Dermis blood vessel endothelial cell (primary cell): ENCODE measurements at regions not wholly inside any gene's neighbourhood (a gene's known extent, or its start where the extent isn't known, plus 50 kb on each side); places are given as distances from the start of the nearest gene placed in this dataset.
"Not testable (repeated sequence)": the region's sequence is repeated elsewhere in the genome, so short reads cannot be mapped to it uniquely, and the experiment has no call there.

ENCODE experiments used
- DNase-seq: peaks from one replicate; pipeline ENCODE4 v3.0.0; 2010

DNA sequence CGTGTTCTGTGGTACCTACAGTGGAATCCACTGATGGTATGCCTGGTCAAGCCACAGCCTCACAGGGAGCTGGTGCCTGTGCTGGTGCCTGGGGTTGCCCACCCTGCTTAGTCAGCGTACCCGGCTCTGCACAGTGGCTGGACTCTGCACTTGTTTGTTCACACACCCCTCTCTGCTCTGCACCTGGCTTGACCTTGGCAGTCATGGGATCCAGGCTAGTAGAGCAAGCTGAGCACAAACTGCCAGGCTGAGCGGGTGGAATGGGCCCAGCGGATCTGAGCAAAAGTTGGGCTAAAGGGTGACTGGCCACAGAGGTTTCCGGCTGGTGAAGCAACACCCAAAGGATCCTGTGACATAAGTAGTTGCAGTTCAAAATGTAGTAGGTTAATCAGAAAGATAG, 163.5 kb downstream of the CDH19 start:
- no peak for DNase-seq

DNA sequence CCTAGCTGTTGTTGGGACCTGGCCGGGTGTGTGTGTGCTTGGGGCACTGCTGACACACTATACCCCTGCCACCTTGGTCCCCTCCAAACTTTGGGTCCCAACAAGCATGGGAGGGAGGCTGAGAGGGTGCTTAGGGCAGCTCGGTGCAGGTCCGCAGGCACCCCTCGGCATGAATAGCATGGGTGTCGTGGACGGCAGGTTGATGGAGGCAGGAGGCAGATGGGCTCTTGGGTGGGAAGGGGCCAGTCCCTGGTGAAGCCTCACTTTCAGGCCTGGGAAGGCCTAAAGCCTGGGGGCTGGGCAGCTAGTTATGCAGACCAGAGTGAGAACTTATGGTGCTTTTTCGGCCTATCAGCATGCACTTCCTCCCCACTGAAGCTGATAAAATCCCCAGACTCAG, 164.2 kb downstream of the CDH19 start:
- DNase-seq: no peak

DNA sequence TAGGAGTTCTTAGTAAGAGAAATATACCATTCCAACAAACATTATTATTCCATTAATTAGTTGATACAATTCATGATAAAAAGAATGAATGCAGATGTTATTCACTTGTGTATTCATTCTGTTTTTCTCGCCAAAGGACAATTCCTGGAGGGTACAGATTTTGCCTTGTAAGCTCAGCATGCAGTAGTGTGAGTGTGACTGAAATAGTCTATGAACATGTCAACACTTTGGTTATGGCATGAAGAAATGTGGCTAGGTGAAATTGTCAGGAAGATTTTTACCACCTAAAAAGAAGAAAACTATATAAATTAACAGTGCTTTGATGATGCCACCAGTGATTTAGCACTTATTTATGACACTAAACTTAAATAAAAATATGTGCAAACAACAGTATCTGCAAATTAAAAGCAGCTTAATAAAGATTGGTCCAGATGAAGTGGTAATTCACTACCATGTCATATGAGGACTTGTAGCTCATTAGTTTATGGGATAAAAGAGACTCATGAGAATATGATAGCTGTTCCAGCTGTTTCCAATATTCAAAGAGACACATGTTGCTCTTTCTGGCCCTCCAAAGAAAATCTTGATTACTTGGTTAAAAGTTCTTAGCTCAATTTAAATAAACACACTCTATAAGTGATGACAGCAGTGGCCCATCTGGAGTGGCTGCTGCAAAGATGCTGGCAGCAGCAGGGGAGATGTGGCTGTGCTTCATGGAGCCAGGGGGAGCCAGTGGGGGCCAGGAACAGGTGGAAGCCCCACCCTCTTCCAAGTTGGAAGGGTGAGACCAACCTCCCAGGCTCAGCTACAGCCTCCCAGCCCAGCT, 165.0 kb downstream of the CDH19 start:
- DNase-seq: no peak

DNA sequence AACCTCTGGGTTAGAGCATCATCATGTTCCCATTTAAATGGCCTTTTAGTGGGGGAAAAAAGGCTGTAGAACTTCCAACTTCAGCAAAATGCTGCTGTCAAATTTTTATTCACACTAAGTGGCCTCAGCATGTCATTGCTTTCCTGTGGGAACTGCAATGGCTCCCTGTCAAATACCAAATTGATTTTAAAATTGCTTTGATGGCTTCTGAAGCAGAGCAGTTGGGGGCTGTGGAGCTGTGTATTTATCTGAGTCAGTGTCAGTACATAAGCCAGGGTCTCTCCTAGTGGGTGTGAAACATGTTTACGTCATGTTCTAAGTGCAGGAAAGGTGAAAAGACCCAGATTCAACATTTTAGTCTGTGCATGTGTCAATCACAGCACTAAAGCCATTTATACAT, 171.3 kb downstream of the CDH19 start:
- no peak for DNase-seq

DNA sequence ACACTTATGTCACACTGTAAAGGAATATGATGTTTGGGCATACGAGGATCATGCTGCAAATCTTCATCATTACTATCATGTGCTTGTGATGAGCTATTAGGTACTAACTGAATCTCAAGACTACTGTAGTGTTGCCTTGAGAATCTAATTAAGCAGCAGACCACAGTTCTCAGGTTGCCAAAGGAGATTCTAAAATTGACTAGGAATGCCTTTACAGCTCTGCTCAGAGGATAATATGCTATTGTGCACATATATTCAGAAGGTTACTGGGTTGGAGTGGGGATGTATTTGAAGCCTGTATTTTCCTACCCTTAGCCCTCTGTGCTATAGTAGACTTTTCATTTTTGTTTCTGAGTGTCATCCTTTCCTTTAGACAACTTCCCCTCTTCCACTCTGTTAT, 175.1 kb downstream of the CDH19 start:
- DNase-seq: no peak

DNA sequence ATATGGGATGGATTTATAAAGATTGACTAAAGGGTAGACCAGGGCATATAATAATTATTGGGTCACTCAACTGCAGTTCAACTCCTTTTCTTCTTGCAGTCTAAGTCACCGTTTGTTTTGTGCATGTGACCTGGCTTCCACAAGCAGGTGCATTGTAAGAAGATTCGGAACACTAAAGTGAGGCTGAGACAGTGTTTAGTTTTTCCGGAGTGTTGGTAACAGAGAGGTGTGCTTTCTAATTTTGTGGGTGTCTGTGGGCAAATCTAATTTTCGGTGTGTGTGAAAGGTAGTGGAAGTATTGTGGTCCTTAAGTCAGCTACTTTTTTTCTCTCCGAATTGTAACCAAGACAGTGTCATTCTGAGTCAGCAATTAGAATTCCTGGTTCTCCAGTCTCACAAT, 184.5 kb downstream of the CDH19 start:
- DNase-seq: no peak

DNA sequence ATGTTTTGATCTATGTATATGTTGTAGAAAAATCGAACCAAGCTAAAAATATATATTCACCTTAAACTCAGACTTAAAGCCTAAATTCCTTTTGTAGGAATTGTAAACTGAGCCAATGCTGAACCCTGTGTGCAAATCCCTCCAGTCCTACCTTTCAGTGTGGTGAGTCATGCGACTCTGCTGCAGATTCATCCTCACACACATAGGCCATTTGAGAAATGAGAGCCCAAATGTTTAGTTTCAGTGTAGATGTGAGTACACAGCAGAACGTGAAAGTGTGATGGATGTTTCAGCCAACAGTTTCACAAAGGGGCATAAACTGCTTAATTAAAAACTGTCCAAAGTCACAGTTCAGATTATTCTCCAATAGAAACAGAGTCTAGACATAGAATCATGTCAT, 193.2 kb downstream of the CDH19 start:
- no peak for DNase-seq

DNA sequence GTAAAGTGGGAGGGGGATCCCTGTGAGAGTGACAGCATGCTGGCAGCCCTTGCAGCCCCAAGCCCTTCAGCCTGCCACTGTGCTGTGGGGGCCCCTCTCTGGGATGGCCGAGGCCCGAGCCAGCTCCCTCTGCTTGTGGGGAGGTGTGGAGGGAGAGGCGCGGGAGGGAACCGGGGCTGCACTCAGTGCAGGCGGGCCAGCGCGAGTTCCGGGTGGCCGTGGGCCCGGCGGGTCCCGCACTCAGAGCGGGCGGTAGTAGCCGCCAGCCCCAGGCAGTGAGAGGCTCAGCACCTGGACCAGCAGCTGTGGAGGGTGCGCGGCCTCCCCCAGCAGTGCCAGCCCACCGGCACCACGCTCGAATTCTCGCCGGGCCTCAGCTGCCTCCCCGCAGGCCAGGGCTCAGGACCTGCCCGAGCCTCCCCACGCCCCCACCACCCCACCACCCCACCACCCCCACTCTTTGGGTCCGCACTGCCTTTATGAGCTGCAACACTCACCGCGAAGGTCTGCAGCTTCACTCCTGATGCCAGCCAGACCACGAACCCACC, 208.1 kb downstream of the CDH19 start:
- DNase-seq: no peak

DNA sequence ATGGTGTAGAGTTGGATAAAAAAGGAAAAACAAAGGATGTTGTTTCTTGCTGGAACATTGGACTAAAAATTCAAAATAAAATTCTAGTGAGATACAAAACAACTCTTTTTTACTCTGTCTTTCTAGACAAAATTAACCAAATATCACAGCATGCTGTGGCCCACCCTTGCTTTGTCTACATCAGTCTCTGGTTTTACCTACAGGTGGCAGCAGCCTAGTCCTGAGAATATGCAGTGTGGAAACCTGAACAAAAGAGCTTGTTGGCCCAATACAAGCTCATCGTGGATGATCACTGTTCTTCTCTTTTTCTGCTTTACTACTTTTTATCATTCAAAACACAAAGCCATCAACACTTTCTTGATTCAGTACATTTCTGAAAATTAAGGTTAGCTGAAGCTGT, 210.4 kb downstream of the CDH19 start:
- DNase-seq: no peak

DNA sequence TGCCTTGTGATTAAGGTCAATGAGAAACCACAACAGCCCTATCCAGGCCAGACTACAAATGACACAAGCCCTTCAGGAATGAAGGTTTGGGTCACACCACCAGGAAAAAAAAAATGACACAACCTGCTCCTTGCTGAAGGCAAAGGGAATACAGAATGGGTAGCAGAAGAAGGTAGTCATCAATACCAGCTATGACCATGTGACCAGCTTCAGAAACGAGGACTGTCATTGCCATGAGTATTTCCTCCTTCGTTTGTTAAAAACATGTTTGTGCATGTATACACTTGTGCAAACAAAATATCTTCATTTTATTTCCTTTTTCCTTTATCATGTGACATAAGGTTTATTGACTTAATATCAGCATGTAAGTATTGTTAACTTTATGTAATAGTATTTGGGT, 226.6 kb downstream of the CDH19 start:
- DNase-seq: no peak

DNA sequence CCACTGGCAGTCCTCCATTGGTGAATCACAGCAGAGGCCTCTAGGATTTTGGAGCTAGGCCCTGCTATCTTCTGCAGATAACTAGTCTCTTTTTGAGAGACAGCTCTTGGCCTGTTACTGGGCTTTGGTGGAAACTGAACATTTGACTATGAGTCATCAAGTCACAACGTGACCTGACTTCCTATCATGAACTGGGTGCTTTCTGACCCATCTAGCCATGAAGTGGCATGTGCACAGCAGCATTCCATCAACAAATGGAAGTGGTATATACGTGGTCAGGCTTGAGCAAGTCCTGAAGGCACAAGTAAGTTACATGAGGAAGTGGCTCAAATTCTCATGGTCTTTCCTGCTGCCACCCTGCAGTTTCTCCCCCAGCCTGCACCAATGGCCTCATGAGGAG, 228.5 kb downstream of the CDH19 start:
- not testable (repeated sequence) for DNase-seq

DNA sequence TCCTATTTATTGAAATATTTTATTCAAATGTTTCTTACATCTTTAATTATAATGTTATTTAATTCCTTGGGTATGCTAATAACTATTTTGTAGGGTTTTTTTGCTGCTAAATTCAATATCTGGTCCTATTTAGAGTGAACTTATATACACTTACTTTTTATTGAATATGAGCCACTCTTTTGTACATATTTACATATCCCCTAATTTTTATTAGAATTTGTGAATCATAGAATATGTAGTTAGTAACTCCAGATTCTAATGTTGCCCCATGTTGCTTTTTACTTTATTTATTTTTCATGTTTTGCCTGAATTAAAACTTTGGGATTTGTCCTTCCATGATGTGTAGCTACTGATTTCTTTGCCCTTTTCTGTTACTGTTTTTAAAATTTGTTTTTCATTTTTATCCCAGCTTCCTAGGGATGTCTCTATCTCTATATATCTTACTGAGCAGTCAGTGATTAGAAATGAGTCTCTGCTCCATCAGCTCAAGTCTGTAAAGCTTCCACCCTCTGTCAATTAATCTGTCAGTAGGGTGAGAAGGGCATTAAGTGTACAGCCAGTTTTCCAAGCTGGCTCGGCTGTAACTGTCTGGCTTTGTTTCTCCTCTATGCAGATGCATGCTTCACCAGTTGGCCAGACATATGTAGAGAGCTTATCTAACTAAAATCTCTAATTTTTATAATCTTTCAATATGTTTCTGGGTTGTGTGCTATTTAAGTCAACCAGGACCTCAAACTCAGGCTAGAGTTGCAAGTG, 256.9 kb downstream of the CDH19 start:
- DNase-seq: no peak

DNA sequence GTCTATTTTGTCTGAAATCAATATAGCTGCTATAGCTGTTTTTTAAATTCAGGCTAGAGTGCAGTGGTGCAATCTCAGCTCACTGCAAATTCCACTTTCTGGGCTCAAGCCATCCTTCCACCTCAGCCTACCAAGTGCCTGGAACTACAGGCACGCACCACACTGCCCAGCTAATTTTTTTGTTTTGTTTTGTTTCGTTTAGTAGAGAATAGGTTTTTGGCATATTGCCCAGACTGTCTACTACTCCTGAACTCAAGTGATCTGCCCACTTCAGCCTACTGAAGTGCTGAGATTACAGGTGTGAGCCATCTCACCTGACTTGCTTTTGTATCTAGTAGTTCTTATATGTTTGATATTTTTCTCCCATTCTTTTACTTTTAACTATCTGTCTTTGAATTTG, 259.7 kb downstream of the CDH19 start:
- DNase-seq: peak; percentile 0

DNA sequence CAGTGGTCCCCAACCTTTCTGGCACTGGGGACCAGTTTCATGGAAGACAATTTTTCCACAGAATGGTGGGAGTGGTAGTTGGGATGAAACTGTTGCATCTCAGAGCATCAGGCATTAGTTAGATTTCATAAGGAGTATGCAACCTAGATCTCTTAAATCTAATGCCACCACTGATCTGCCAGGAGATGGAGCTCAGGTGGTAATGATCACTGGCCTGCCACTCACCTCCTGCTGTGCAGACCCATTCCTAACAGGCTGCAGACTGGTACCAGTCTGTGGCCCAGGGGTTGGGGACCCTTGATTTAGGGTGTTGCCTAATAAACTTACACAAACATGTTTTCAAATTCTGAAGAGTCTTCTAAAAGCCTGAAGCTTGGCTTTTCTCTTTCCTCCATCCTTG, 261.3 kb downstream of the CDH19 start:
- DNase-seq: no peak

DNA sequence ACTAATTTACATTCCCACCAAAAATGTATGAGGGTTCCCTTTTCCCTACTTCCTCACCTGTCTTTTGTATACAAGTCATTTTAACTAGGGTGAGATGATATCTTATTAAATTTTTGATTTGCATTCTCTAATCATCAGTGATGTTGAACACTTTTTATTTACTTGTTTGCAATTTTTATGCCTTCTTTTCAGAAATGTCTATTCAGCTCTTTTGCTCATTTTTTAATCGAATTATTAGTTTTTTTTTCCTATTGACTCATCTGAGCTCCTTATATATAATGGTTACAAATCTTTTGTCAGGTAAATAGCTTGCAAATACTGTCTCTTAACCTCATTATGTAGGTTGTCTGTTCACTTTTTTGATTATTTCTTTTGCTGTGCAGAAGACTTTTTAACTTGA, 269.4 kb downstream of the CDH19 start:
- DNase-seq: no peak

DNA sequence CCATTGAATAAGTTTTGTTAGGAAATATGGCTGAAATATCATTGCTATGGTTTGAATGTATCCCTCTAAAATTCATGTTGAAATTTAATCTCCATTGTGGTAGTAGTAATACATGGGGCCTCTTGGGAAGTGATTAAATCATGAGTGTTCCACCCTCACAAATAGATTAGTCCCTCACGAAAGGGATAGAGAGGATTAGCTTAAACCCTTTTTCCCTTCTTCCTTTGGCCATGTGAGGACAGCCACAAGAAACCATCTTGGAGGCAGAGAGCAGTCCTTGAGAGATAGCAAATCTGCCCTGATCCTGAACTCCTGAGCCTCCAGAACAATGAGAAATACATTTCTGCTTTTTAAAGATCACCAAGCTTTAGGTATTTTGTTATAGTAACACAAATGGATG, 274.2 kb downstream of the CDH19 start:
- no peak for DNase-seq

DNA sequence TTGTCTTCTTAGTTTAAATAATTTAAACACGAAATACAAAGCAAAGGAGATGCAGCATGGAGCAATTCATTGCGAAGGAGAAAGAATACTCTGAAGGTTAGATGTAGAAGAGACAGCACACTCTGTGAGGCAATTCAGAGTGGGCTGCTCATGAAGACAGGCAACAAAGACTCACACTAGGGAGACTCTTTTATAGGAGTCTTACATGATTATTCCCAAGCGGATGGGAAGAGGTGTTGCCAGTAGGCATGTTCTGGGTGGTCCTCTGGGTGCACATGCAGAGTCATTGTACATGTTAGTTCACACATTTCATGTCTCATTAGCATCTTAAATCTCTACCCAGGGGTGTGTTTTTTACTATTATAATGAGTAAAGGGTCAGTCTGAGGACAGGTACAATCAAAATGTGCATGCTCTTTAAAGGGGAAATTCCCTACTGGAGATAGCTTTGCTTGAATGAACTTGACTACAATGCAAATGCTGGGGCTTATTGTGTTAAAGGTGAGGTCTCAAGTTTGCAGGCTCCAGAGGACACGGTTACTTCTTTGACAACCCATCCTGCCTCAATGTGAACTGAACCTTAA, 275.5 kb downstream of the CDH19 start:
- no peak for DNase-seq

DNA sequence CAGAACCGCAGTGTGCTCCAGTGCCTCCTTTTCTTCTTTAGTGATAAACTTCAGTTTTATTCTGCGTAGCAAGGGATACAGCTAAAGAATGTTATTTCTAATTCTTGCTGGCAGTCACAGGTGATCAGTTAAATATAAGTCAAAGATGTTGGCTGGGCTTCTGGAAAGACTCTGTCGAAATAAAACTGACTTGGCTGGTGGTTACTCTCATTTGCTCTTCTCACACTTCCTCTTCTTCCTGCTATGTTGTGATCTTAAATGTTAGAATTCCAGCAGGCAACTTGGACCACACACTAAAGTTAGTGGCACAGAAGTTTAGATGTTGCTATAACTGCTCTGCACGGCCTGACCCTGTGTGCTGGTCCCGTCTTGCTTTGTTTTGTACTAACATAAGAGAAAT, 278.6 kb downstream of the CDH19 start:
- no peak for DNase-seq

DNA sequence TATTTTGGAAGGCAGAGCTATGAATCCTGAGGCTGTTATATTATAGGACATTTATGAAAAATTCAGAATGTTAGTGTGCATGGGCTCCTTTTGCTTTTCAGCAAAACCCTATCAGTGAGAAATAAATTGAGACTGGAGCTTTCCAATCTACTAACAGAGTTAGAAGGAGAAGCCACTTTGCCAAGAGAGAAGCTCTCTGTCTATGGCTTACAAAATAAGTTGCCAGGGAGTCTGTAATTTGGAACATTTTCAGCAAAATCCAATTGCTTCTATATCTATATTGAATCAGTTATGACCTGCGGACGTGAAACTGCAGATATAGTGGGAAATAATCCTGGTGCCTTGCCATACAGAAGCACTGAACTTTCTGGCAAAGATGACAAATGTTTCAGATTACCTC, 279.3 kb downstream of the CDH19 start:
- no peak for DNase-seq

DNA sequence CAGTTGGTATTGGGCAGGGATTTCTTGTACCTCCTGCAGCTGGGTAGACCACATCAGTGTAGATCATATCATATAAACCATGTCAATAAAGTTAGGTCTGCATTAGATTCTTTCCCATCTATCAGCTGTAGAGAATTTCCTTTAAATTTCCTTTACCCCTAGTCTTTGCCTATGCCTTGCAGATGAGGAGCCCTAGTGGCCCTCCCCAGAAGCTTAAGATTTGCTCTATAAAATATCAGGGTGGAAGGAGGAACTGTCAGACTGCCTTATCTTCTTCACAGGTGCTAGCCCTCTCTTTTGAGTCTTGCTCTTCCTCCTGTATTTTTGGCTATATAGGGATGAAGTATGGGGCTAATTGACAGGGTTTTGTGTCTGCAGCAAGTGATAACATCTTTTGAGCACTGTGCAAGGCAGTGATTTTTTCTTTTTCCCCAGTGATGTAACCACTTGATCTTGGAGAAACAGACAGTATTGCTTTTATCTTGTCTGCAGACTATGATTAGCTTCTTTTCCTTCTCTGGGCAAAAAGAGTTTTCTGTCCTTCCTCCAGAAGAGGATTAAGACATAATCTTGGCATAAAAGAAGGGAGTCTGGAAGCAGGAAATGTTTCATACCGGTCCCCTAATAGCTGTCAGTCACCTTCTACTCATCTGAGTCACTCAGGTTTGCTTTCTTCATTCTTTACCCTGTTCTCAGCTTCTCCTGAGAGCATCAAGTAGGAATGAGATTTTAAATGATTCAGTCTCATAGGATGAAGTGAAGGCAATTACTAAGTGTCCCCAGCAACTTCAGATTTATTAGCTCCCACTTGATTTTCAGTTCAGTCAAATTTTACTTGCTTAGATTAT, 286.4 kb downstream of the CDH19 start:
- no peak for DNase-seq

DNA sequence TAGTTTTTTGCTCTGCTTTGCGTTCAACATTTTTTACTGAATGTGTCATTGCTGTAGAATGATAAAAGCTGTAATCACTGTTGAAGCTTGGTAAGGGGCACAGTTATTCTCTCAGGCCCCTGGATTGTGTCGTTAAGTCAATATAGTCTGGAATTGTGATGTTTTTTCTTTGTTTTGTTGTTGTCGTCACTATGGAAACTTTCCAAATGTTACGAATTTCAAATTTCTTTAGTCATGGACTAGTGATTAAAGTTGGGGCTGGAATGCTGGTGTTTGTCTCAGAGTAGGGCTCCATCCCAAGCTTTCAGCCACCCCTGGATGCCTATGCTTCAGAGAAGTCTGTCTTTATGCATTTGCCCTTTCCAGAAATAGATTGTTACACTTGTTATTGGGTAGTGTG, 287.2 kb downstream of the CDH19 start:
- DNase-seq: no peak

DNA sequence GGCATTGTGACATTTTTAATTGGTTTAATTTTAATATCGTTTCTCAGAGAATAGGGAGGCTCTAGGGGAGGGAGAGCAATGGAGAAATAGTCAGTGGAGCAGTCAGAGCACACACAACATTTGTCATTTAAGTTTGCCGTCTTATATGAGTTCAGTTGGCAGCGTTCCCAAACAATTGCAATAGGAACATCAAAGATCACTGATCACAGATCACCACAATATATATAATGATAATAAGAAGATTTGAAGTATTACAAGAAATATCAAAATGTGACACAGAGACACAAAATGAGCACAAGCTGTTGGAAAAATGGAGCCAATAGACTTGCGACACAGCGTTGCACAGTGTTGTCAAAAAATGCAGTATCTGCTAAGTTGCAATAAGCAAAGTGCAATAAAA, 303.7 kb downstream of the CDH19 start:
- no peak for DNase-seq

DNA sequence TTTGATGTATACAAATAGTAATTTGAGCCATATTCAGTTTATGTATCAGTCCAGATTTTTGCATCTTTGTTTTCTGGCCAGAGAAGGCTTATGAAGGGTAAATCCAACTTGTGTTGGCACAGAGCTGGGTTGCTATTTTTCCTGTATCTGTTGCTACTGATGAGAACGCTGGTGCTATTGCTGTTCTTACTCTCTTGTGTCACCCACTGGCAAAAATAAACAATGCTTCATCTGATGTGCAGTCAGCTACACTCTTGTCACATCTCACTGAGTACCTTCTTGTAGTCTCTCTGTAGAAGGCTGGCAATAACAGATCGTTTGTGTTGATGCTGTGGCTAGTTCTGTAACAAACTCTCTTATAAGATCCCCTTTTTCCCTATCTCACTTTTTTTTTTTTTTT, 323.4 kb downstream of the CDH19 start:
- no peak for DNase-seq
